Central memory CD8-positive, alpha-beta T cell (primary cell): ENCODE measurements at regions not wholly inside any gene's neighbourhood (a gene's known extent, or its start where the extent isn't known, plus 50 kb on each side); places are given as distances from the start of the nearest gene placed in this dataset.

Experiments
- ATAC-seq: fragments of 150-1000 bp; cut with Tn5 transposase; replicated peaks from 2 replicates; pipeline ENCODE4 v1.10.0; 2022; ENCODE audit warnings: mild to moderate bottlenecking, moderate FRiP score, moderate number of reproducible peaks; ENCODE audit not compliant: poor library complexity, severe bottlenecking; ENCODE audit errors: extremely low read depth
- DNase-seq, 2 donors: peaks; one replicate each; pipeline ENCODE4 v3.0.0; 2021; ENCODE audit warnings: low spot score in 2 of 2
- H3K27ac Mint-ChIP-seq: one replicate; pipeline ENCODE4 v1.8.0; 2022; ENCODE audit warnings: low read depth, mild to moderate bottlenecking, moderate library complexity, mixed read lengths
- H3K27me3 Mint-ChIP-seq: one replicate; pipeline ENCODE4 v1.8.0; 2022; ENCODE audit warnings: mixed read lengths
- H3K36me3 Mint-ChIP-seq: one replicate; pipeline ENCODE4 v1.8.0; 2022; ENCODE audit warnings: mild to moderate bottlenecking, moderate library complexity, mixed read lengths; ENCODE audit not compliant: insufficient read depth
- H3K4me1 Mint-ChIP-seq: one replicate; pipeline ENCODE4 v1.8.0; 2022; ENCODE audit warnings: mixed read lengths
- H3K4me3 Mint-ChIP-seq: one replicate; pipeline ENCODE4 v1.8.0; 2022; ENCODE audit warnings: mild to moderate bottlenecking, moderate library complexity, mixed read lengths
- H3K9me3 Mint-ChIP-seq: one replicate; pipeline ENCODE4 v1.8.0; 2022; ENCODE audit warnings: mixed read lengths

DNA sequence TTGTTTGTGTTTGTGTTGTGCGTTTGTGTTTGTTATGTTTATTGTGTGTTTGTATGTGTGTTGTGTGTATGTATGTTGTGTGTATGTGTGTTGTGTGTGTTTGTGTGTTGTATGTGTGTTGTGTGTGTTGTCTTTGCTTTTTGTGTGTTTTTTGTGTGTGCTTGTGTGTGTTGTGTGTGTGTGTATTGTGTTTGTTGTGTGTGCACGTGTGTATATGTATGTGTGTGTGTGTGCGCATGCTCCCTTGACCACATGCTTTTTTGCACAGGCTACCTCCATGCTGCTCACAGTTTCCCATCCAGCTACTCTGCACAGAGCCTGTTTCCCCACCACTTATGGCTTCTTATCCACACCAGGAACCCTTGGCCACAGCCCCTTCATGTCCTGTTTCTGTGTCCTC lies 720.0 kb upstream of the ADAMTS16 start:
- no peak for DNase-seq
- H3K27ac Mint-ChIP-seq = no peak overlapping the region
- no peak for ATAC-seq
- no peaks in the 10 kb centered on the region for H3K27me3 Mint-ChIP-seq
- H3K4me1 Mint-ChIP-seq = no peaks in the 10 kb centered on the region
- no peaks in the 10 kb centered on the region for H3K36me3 Mint-ChIP-seq
- H3K9me3 Mint-ChIP-seq = peaks cover 23% of the 10 kb centered on the region
- no peak overlapping the region for H3K4me3 Mint-ChIP-seq

- Mint-ChIP-seq H3K36me3 (no peaks in the 10 kb centered on the region), H3K9me3 (peaks cover 23% of the 10 kb centered on the region), H3K27ac (no peak overlapping the region), H3K4me1 (no peaks in the 10 kb centered on the region), H3K27me3 (no peaks in the 10 kb centered on the region), H3K4me3 (no peak overlapping the region)
- ATAC-seq (no peak), DNase-seq (no peak)
Observed at GRCh38 chr5:4420681-4421080, 719.4 kb upstream of the ADAMTS16 start.

- DNase-seq = no peak
Observed at GRCh38 chr5:4422247-4422646, 717.9 kb upstream of the ADAMTS16 start.

GRCh38 chr5:4424895-4425294 lies 715.2 kb upstream of the ADAMTS16 start:
- H3K36me3 Mint-ChIP-seq = no peaks in the 10 kb centered on the region
- ATAC-seq = no peak
- H3K9me3 Mint-ChIP-seq = peaks cover 22% of the 10 kb centered on the region
- no peak overlapping the region for H3K27ac Mint-ChIP-seq
- no peak for DNase-seq
- H3K4me3 Mint-ChIP-seq = no peak overlapping the region
- H3K27me3 Mint-ChIP-seq = no peaks in the 10 kb centered on the region
- no peaks in the 10 kb centered on the region for H3K4me1 Mint-ChIP-seq

More at GRCh38 chr5:4422247-4422646, 717.9 kb upstream of the ADAMTS16 start:
- no peak overlapping the region for H3K4me3 Mint-ChIP-seq
- no peak overlapping the region for H3K27ac Mint-ChIP-seq
- peaks cover 17% of the 10 kb centered on the region for H3K9me3 Mint-ChIP-seq
- no peaks in the 10 kb centered on the region for H3K36me3 Mint-ChIP-seq
- H3K4me1 Mint-ChIP-seq = no peaks in the 10 kb centered on the region
- no peak for ATAC-seq
- H3K27me3 Mint-ChIP-seq = no peaks in the 10 kb centered on the region

DNA sequence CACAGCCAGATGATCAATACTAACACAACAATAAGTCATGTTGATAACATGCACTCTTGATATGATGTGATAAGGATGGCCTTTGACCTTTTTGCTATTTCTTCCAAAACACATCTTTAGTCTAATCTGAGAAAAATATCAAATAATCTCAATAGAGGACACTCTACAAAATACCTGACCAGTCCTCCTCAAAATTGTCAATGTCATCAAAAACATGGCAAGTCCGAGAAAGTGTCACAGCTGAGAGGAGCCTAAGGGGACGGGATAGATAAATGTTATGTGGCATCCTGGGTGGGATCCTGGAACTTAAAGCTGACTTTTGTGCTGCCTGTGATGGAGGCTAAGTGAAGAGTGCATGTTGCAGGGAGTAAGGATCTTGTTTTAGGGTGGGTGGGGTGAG lies 699.6 kb upstream of the ADAMTS16 start:
- Mint-ChIP-seq H3K4me1 (no peaks in the 10 kb centered on the region), H3K4me3 (no peak overlapping the region), H3K36me3 (peaks cover 2% of the 10 kb centered on the region), H3K9me3 (peaks cover 44% of the 10 kb centered on the region), H3K27ac (no peak overlapping the region), H3K27me3 (no peaks in the 10 kb centered on the region)
- ATAC-seq (no peak), DNase-seq (no peak)

GRCh38 chr5:4442221-4442620 lies 697.9 kb upstream of the ADAMTS16 start:
- ATAC-seq (no peak), DNase-seq (no peak)
- peaks cover 52% of the 10 kb centered on the region for H3K9me3 Mint-ChIP-seq
- H3K36me3 Mint-ChIP-seq = peaks cover 2% of the 10 kb centered on the region
- H3K27ac Mint-ChIP-seq = no peak overlapping the region
- H3K4me3 Mint-ChIP-seq = no peak overlapping the region
- H3K4me1 Mint-ChIP-seq = no peaks in the 10 kb centered on the region
- no peaks in the 10 kb centered on the region for H3K27me3 Mint-ChIP-seq

DNA sequence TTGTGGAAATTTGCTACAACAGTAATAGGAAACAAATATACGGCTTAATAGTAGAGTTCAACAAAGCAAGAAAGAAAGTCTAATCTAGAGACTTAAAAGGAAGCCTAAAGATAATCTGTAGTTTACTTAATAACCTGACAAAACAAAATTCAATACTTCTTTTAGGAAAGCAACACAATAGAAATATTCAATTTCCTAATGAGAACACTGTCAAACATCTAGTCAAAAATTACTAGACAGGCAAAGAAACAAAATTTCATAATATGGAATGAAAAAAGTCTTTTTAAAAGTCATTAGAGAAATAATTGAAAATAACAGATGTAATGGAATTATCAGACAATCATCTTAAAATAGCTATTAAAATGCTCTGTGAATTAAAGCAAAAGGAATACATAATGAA lies 692.5 kb upstream of the ADAMTS16 start:
- Mint-ChIP-seq H3K9me3 (peaks cover 25% of the 10 kb centered on the region), H3K4me1 (no peaks in the 10 kb centered on the region)

GRCh38 chr5:4453655-4454054 lies 686.5 kb upstream of the ADAMTS16 start:
- Mint-ChIP-seq H3K27ac (no peak overlapping the region), H3K27me3 (no peaks in the 10 kb centered on the region), H3K4me1 (no peaks in the 10 kb centered on the region), H3K4me3 (no peak overlapping the region), H3K9me3 (no peaks in the 10 kb centered on the region), H3K36me3 (no peaks in the 10 kb centered on the region)
- no peak for DNase-seq
- ATAC-seq = no peak

More for the DNA sequence above, 692.5 kb upstream of the ADAMTS16 start:
- Mint-ChIP-seq H3K27ac (no peak overlapping the region), H3K4me3 (no peak overlapping the region), H3K27me3 (no peaks in the 10 kb centered on the region), H3K36me3 (no peaks in the 10 kb centered on the region)
- ATAC-seq (no peak), DNase-seq (no peak)

DNA sequence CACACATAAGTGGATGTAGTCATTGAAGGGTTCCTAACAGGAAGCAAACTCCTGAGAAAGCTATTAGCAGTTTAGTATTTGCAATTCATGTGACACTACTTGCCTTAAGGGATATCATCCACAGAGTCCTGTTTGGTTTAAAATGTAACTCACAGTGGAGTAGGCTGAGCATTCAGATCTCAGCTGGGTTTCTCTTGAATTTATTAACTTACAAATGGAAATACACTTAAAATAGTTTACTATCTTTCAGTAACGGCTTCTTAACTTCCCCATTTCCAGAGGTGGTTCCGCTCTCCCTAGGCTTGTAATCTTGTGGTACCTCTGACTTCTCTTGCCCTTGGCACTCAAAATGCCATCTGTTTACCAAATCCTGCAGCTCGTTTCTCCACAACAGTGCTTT lies 660.7 kb upstream of the ADAMTS16 start:
- no peak for ATAC-seq
- DNase-seq = no peak
- Mint-ChIP-seq H3K27ac (no peak overlapping the region), H3K4me1 (no peaks in the 10 kb centered on the region), H3K4me3 (no peak overlapping the region), H3K36me3 (no peaks in the 10 kb centered on the region), H3K27me3 (no peaks in the 10 kb centered on the region), H3K9me3 (peaks cover 18% of the 10 kb centered on the region)

DNA sequence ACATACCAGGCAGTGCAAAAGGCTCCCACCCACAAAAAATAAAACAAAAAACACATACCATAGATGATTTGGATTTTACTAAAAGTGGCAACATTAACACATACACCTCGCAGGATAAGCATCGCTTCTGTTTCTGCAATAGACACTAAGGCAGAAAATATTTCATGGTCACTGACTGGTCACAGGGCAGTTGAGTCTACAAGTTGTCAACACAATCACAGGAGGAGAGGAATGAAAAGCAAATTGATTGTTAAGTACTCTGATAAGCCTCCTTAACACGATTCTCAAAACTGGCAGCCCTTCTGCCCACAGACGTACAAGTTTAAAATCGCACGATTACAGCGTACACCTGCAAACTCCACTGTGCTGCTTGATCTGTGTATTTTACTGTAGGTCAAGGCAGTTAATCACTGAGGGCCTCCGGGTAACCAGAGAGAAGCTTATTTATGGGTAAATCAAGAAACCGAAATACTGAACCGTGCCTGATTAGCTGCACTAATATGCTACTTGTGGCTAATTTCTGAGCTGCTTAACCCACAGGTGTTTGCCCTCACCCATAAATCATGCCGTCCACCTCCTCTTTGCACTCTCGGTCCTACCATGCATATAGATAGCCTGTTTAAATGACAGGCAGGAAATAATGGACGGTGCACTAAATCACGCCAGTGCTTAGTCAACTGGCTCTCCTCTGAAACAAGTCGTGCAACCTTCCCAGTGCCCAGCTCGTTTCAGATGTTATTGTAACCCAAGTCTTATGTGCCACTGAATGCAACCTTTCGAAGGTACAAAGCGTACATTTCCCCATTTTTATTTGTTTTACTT lies 659.4 kb upstream of the ADAMTS16 start:
- no peaks in the 10 kb centered on the region for H3K36me3 Mint-ChIP-seq
- peaks cover 12% of the 10 kb centered on the region for H3K9me3 Mint-ChIP-seq
- H3K27ac Mint-ChIP-seq = no peak overlapping the region
- no peak overlapping the region for H3K4me3 Mint-ChIP-seq
- DNase-seq = no peak
- no peaks in the 10 kb centered on the region for H3K4me1 Mint-ChIP-seq
- no peak for ATAC-seq
- H3K27me3 Mint-ChIP-seq = no peaks in the 10 kb centered on the region

- Mint-ChIP-seq H3K4me1 (no peaks in the 10 kb centered on the region), H3K4me3 (no peak overlapping the region), H3K27ac (no peak overlapping the region), H3K27me3 (no peaks in the 10 kb centered on the region), H3K9me3 (peaks cover 17% of the 10 kb centered on the region), H3K36me3 (no peaks in the 10 kb centered on the region)
- ATAC-seq = no peak
- DNase-seq = no peak
Observed at GRCh38 chr5:4487581-4487980, 652.5 kb upstream of the ADAMTS16 start.

DNA sequence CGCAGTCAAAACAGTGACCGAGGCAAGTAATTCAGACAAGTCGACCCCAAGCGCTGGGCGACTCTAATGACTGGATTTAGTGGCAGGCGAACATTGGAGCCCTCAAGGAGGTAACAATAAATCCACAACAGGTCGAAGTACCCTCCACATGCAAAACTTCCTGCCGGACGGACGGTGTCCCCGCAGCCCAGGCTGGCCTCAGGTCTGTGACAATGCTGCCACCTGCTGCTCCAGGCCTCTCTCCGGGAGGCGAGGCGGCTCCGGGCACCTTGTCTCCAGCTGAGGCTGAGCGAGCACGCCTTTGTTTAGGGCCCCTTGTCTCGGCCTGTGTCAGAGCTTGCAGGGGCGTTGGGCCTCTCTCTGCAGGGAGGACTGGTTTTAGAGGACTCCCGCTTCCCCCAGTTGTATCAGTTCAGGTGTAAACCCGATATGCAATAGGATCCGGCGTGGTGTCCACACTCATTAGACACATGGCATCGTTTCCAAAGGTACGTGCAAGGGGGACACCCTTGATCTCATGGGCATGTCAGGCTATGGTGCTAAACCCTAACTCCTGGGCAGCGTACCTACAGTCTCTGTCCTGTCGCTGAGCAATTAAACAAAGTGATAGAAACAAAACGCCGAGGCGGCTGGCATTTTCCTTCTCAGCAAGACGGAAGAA lies 628.0 kb upstream of the ADAMTS16 start:
- Mint-ChIP-seq H3K9me3 (peaks cover 19% of the 10 kb centered on the region), H3K27ac (no peak overlapping the region), H3K36me3 (no peaks in the 10 kb centered on the region), H3K4me1 (no peaks in the 10 kb centered on the region), H3K27me3 (no peaks in the 10 kb centered on the region), H3K4me3 (no peak overlapping the region)
- DNase-seq (no peak), ATAC-seq (no peak)

DNA sequence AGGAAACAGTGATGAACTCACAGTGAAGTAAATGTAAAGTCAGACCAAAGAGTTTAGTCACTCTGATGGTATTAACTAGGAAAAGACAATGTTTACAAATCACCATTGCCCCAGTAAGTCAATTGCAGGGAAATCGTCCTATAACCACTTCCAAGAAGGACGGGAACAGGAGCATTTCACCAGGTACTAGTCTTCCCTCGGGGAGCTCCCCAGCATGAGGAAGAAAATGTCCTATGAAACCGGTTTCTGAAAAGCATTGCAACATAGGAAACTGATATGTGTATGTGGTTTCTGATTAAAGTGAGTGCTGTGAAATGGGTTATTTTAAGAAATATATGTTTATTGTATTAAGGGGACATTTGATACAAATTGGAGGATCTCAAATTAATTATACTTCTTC lies 626.7 kb upstream of the ADAMTS16 start:
- no peak overlapping the region for H3K27ac Mint-ChIP-seq
- peaks cover 18% of the 10 kb centered on the region for H3K9me3 Mint-ChIP-seq
- ATAC-seq (no peak), DNase-seq (no peak)
- no peak overlapping the region for H3K4me3 Mint-ChIP-seq
- H3K36me3 Mint-ChIP-seq = no peaks in the 10 kb centered on the region
- no peaks in the 10 kb centered on the region for H3K4me1 Mint-ChIP-seq
- H3K27me3 Mint-ChIP-seq = no peaks in the 10 kb centered on the region
